Stimulated activated CD4-positive, alpha-beta T cell treated with anti-CD3 and anti-CD28 coated beads, Interleukin-2, amount 100 ng/mL, for 48 hours (primary cell): ENCODE measurements at regions not wholly inside any gene's neighbourhood (a gene's known extent, or its start where the extent isn't known, plus 50 kb on each side); places are given as distances from the start of the nearest gene placed in this dataset.
"Not testable (repeated sequence)": the region's sequence is repeated elsewhere in the genome, so short reads cannot be mapped to it uniquely, and the experiment has no call there.

Experiments used
- DNase-seq, 2 donors: peaks; one replicate each; pipeline ENCODE4 v3.0.0-alpha.2; 2020

DNA sequence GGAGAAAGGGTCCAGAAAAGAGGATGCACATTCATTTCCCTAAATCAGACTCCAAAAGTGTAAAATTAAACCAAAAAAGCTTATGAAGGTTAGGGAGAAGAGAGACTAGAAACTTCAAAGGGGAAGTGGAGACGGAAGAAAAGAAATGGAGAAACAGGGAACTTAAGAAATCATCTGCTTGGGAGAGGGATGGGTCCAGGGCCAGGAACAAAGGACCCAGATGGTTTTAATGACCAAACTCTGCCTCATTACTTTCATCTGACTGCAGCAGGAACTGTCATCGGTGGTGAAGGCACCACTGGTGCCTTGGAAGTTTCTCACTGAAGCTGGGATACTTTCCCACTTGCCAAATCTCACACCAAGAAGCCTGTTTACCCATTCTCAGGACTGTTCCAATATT is 70.5 kb upstream of the SLC4A7 start:
- no peak for DNase-seq

DNA sequence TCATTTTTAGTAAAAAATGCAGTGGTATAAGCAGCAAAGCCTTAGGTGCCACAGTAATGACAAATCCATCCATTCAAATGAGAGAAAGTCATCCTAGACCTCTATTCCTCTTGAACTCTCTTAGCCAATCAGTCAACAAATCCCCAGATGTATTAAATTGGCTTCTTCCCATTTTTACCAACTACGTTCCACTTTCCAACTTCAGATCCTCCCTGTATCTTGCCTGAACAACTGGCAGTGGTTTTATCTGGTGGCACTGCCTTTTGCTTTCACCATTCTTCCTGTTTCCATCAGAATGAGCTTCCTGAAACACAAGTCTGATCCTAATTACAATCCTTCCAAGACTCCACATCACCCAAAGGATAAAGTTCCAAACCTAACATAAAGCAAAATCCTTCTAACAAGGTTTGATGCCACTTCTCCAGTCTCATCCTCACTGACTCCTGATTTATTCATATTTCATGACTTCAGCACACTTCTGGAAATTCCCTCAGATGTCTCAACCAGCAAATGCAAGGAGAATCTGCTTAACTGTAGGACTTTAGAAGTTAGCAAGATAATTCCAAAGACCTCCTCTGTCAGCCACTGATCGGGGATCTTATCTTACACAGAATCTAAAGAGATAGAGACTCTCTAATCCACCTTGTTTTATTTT is 69.8 kb upstream of the SLC4A7 start:
- no peak for DNase-seq

GRCh38 chr3:27552708-27553107 is 68.5 kb upstream of the SLC4A7 start:
- DNase-seq, result not testable (repeated sequence)

DNA sequence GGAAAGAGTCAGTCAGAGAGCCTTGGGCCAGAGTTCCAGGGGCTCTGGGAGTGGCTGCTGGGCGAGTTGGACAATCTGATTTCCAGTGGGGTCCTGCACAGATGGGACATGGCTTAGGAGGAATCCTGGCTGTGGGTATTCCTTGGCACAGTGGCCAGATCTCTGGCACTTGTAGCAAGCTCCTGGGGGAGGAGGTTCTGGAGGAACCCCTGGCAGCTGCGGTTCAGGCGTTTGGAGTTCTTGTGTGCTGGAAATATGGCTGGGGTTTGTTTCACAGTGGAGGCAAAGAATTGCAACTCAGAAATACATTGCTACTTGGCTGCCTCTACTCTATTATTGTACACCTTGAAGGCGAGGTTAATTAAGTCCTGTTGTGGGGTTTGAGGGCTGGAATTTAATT is 67.2 kb upstream of the SLC4A7 start:
- not testable (repeated sequence) for DNase-seq

- no peak for DNase-seq
These were observed 60.9 kb upstream of the SLC4A7 start for GRCh38 chr3:27545061-27545460.

GRCh38 chr3:27544372-27544865 is 60.2 kb upstream of the SLC4A7 start:
- DNase-seq, result no peak

DNA sequence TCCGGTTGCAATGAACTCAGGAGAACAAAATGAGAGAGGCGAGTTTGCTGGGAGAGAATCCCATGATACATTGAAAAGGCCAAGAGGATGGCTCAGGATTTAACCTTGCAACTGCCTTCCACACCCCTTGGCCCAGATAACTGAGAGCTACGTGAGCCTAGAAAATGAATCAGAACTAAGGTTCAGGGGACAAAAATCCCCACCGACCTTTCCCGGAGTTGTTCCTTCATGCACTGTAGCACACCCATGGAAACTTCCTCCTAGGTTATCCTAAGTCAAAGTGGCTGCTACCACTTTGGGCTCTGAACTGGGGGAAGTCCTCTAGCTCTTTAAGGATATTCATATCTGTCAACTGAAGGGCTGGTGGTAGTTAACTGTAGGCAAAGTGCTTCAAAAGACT is 58.3 kb upstream of the SLC4A7 start:
- DNase-seq, result no peak

DNA sequence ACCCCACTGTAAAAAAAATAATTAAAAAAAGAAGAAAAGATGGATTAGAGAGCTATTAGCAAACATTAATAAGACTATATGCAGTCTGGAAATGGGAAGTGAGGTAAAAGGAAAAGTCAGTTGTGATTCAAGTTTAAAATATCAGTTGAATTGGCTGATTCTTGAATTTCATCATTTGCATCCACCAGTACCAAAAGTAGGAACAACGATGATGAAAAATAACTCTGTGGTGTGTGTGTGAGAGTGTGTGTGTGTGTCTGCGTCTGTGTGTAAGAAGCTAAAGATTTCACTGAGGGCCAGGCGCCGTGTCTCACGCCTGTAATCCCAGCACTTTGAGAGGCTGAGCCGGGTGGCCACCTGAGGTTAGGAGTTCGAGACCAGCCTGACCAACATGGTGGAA is 56.0 kb upstream of the SLC4A7 start:
- no peak for DNase-seq

DNA sequence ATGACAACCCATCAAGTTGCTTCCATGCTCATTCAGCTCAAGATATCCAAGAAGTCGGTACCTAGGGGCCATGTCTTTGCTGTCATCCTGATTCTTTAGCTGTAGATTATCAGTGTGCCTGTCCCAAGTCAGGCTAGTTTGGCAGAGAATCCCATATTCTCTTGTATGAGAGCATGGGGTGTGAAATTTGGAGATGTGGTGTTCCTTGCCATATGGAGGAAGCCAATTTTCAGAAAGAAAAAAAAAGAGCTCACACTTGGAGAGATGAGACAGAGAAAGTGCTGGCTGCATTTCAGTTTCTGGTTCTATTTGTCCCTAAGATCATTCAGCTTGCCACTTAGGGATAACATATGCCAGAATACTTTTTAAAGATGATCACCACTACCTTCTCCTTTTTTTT is 52.3 kb upstream of the SLC4A7 start:
- no peak for DNase-seq

DNA sequence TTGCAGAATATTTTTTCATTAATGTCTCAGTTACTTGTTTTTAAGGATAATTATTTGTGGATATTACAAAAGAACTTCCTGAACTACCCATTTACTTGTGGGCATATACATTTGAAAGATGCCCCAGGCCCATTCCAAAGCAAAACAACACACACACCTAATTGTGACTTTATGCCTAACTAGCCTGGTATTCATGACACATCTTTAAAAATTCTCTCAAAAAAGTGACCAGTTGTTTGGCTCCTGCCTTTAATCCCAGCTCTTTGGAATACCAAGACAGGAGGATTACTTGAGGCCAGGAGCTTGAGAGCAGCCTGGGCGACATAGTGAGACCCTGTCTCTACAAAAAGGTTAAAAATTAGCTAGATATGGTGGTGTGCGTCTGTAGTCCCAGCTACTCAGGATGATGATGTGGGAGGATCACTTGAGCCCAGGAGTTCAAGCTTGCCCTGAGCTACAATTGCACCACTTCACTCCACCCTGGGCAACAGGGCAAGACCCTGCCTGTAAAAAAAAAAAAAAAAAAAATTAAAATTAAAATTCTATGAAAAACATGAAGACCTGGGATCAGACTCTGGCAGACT is 51.7 kb upstream of the SLC4A7 start:
- no peak for DNase-seq

- peak in 1 of 2 donors; percentile 8 for DNase-seq
These were observed 49.8 kb upstream of the SLC4A7 start for GRCh38 chr3:27533718-27534573.
